K562 (cell line): ENCODE measurements at regions not wholly inside any gene's neighbourhood (a gene's known extent, or its start where the extent isn't known, plus 50 kb on each side); places are given as distances from the start of the nearest gene placed in this dataset.

Source experiments
- ATAC-seq: fragments of 200-7000 bp; cut with Tn5 transposase; 3 replicates; pipeline ENCODE4 v1.9.1; 2020; ENCODE audit warnings: moderate library complexity
- BruUV-seq: library from RNA; stranded (reverse); fragments of 400-500 nt; replicated peaks from 2 replicates; lab custom pipeline; 2021; lab: Mats Ljungman, UMichigan
- CTCF ChIA-PET: fragments of 300-600 bp; formaldehyde crosslinking; extraction: SDS; loops from one replicate; lab custom pipeline; 2021; ENCODE audit warnings: low intra/inter-chr PET ratio; lab: Yijun Ruan, JAX
- POLR2A ChIA-PET: fragments of 300-600, 350-650 bp; sonication (Branson Sonifier 250); formaldehyde crosslinking; extraction: SDS; loops from one replicate; lab custom pipeline; 2021; ENCODE audit warnings: antibody characterized with exemption, inconsistent platforms; lab: Yijun Ruan, JAX
- DNase-seq, 4 experiments: peaks; one replicate each; pipeline versions ENCODE4 v3.0.0 to v3.0.0-alpha.2; 2011 to 2018; ENCODE audit warnings: low spot score in 3 of 4, mixed read lengths in 3 of 4; ENCODE audit errors: extremely low read depth in 1 of 4
- FAIRE-seq: peaks from 2 replicates; lab custom pipeline; 2011; peaks lifted over from hg19 to GRCh38; lab: Jason Lieb, UNC
- H2AFZ ChIP-seq: 2 replicates; pipeline ENCODE4 v1.6.0; 2011; ENCODE audit warnings: low read depth, low read length, control low read depth, inconsistent platforms
- H3K27ac ChIP-seq: fragments of 200-600 bp; 3 replicates; pipeline ENCODE4 v1.8.0; 2011; ENCODE audit warnings: low read depth, mild to moderate bottlenecking, control low read depth, inconsistent platforms, low read length, moderate library complexity, mixed read lengths; ENCODE audit errors: extremely low read depth
- H3K27me3 ChIP-seq, 2 experiments: fragments of 300-600 bp in 1 of 2; 2 replicates in 1 of 2; 3 replicates in 1 of 2; pipeline versions ENCODE4 v1.6.0 to v1.8.0; 2011; ENCODE audit warnings: inconsistent platforms in 2 of 2, low read length in 2 of 2, mild to moderate bottlenecking in 1 of 2, mixed read lengths in 1 of 2, moderate library complexity in 1 of 2; ENCODE audit not compliant: control insufficient read depth in 2 of 2, insufficient read depth in 2 of 2
- H3K36me3 ChIP-seq: fragments of 300-600 bp; 3 replicates; pipeline ENCODE4 v1.8.0; 2011; ENCODE audit warnings: mild to moderate bottlenecking, low read length, inconsistent platforms; ENCODE audit not compliant: control insufficient read depth, insufficient read depth
- H3K4me1 ChIP-seq, 2 experiments: fragments of 200-600 bp in 1 of 2; replicated peaks in 1 of 2; 2 replicates in 1 of 2; 3 replicates in 1 of 2; pipeline versions ENCODE4 v1.5.1 to v1.8.0; 2011; ENCODE audit warnings: inconsistent platforms in 2 of 2, low read length in 2 of 2, mild to moderate bottlenecking in 1 of 2, mixed read lengths in 1 of 2, moderate library complexity in 1 of 2; ENCODE audit not compliant: control insufficient read depth in 2 of 2, insufficient read depth in 2 of 2
- H3K4me2 ChIP-seq: 2 replicates; pipeline ENCODE4 v1.6.1; 2011; ENCODE audit warnings: low read length, control low read depth, inconsistent platforms, mixed read lengths; ENCODE audit not compliant: insufficient read depth
- H3K4me3 ChIP-seq: fragments of 200-600 bp; sonication (generic), shearing (Covaris generic); 2 replicates; pipeline ENCODE4 v1.5.1; 2016; ENCODE audit warnings: control low read depth, inconsistent platforms
- H3K79me2 ChIP-seq: fragments of 200-600 bp; 3 replicates; pipeline ENCODE4 v1.8.0; 2011; ENCODE audit warnings: low read length, inconsistent platforms; ENCODE audit not compliant: control insufficient read depth, insufficient read depth
- H3K9ac ChIP-seq, 2 experiments: 2 replicates each; pipeline versions ENCODE4 v1.6.0 to v1.6.1; 2011; ENCODE audit warnings: low read depth in 2 of 2, low read length in 2 of 2, control low read depth in 1 of 2, inconsistent platforms in 1 of 2, mild to moderate bottlenecking in 1 of 2, mixed read lengths in 1 of 2; ENCODE audit not compliant: insufficient read depth in 1 of 2
- H3K9me1 ChIP-seq: one replicate; pipeline ENCODE4 v1.6.0; 2011; ENCODE audit warnings: inconsistent platforms, mild to moderate bottlenecking, low read length, moderate library complexity; ENCODE audit not compliant: control insufficient read depth, insufficient read depth
- H3K9me3 ChIP-seq: replicated peaks from 2 replicates; pipeline ENCODE4 v1.5.1; 2011; ENCODE audit warnings: low read depth, low read length, inconsistent platforms; ENCODE audit not compliant: control insufficient read depth, insufficient read depth
- H4K20me1 ChIP-seq: replicated peaks from 2 replicates; pipeline ENCODE4 v1.6.1; 2011; ENCODE audit warnings: low read length, inconsistent platforms, mixed read lengths; ENCODE audit not compliant: control insufficient read depth, insufficient read depth
- DEAF1 ChIP-seq: fragments of 450-650 bp; formaldehyde crosslinking; IDR thresholded peaks from 2 replicates; pipeline ENCODE4 v1.4.0; 2020; ENCODE audit warnings: mild to moderate bottlenecking, moderate library complexity
- GATAD2B ChIP-seq: fragments of 450-650 bp; IDR thresholded peaks from 2 replicates; pipeline ENCODE4 v1.6.1; 2017; ENCODE audit warnings: mild to moderate bottlenecking, borderline replicate concordance
- HMGXB4 ChIP-seq: sonication (generic); formaldehyde crosslinking; IDR thresholded peaks from 2 replicates; pipeline ENCODE4 v1.8.1; 2023; ENCODE audit warnings: mild to moderate bottlenecking, missing genetic modification reagents
- KLF10 ChIP-seq: fragments of 250-450 bp; sonication (Bioruptor Pico); IDR thresholded peaks from 2 replicates; pipeline ENCODE4 v1.6.1; 2021; ENCODE audit warnings: matching md5 sums
- MAFG ChIP-seq: fragments of 450-650 bp; conservative IDR thresholded peaks from 2 replicates; pipeline ENCODE4 v1.6.1; 2016; ENCODE audit warnings: missing genetic modification characterization, missing compliant biosample characterization
- PRDM10 ChIP-seq: fragments of 450-650 bp; IDR thresholded peaks from 2 replicates; pipeline ENCODE4 v1.6.1; 2018; ENCODE audit not compliant: partially characterized antibody
- RFX1 ChIP-seq: fragments of 450-650 bp; IDR thresholded peaks from 2 replicates; pipeline ENCODE4 v1.6.1; 2016; ENCODE audit warnings: mild to moderate bottlenecking, moderate library complexity
- RFX7 ChIP-seq: fragments of 250-450 bp; sonication (Bioruptor Pico); IDR thresholded peaks from 2 replicates; pipeline ENCODE4 v1.5.1; 2021; ENCODE audit warnings: mild to moderate bottlenecking
- SRSF7 ChIP-seq: fragments of 200-400 bp; formaldehyde crosslinking; optimal IDR thresholded peaks from 2 replicates; pipeline ENCODE3; 2017; ENCODE audit warnings: mild to moderate bottlenecking, low read depth, low read length
- TFAP4 ChIP-seq: sonication (generic); formaldehyde crosslinking; IDR thresholded peaks from 2 replicates; pipeline ENCODE4 v1.8.0; 2022; ENCODE audit warnings: missing genetic modification reagents, mild to moderate bottlenecking, moderate library complexity, borderline replicate concordance
- ZNF586 ChIP-seq: fragments of 450-650 bp; formaldehyde crosslinking; conservative IDR thresholded peaks from 2 replicates; pipeline ENCODE4 v1.4.0; 2020; ENCODE audit warnings: mild to moderate bottlenecking, moderate library complexity
- WGBS: fragments of 100-300 bp; shearing (Covaris generic); methylation state at CpG from one replicate; pipeline ENCODE4 v1.1.6; 2016; ENCODE audit warnings: low coverage, mixed read lengths; ENCODE audit not compliant: insufficient coverage; ENCODE audit errors: missing lambda C conversion rate; 5-methylcytosine and 5-hydroxymethylcytosine counted together
- in situ Hi-C: fragments of 300-500 bp; cut with MboI; formaldehyde crosslinking; loops from 4 replicates; pipeline ENCODE4 v1.15.0; 2018; ENCODE audit warnings: inconsistent platforms, mixed read lengths
- intact Hi-C: fragments of 100-400 bp; cut with micrococcal nuclease; formaldehyde crosslinking; loops from 2 replicates; pipeline ENCODE4 v1.14.2; 2022
- TF ChIP-seq, protein P1 (sequence below): fragments of 250-450 bp; sonication (Bioruptor Pico); IDR thresholded peaks from 2 replicates; pipeline ENCODE4 v1.6.1; 2021; ENCODE audit warnings: mild to moderate bottlenecking

- TF ChIP-seq, protein P1, sequence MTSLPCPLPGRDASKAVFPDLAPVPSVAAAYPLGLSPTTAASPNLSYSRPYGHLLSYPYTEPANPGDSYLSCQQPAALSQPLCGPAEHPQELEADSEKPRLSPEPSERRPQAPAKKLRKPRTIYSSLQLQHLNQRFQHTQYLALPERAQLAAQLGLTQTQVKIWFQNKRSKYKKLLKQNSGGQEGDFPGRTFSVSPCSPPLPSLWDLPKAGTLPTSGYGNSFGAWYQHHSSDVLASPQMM = no peak
- TF ChIP-seq GATAD2B (no peak), RFX7 (CRISPR knock-in tag) (no peak), ZNF586 (CRISPR knock-in tag) (no peak), SRSF7 (no peak), KLF10 (CRISPR knock-in tag) (no peak), MAFG (tag) (no peak)
These were observed 897.0 kb downstream of the SLITRK6 start (continued) for GRCh38 chr13:84902243-84902642.

DNA sequence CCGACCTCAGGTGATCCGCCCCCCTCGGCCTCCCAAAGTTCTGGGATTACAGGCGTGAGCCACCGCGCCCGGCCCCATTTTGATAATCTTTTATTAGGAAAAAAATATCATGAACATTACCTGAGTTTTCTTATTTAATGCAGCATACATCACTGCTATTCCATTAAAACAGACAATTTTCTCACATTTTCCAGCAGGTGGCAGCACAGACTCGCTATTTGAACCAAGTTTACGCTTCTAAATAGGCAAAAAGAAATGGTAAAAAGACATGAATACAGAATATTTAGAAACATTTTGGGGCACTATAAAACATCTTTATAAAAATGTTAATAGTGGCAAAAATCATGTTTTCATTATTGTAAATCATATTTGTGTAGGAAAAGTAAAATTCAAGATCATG lies 903.1 kb downstream of the SLITRK6 start:
- Histone ChIP-seq H3K4me1 (no peaks in the 10 kb centered on the region), H4K20me1 (no peaks in the 10 kb centered on the region), H3K79me2 (no peaks in the 10 kb centered on the region), H3K9me1 (no peaks in the 10 kb centered on the region), H3K27ac (no peak overlapping the region), H3K27me3 (no peaks in the 10 kb centered on the region), H3K9ac (no peak overlapping the region), H3K4me2 (no peak overlapping the region), H3K4me3 (no peak overlapping the region), H3K36me3 (no peaks in the 10 kb centered on the region), H3K9me3 (no peaks in the 10 kb centered on the region), H2AFZ (no peak overlapping the region)
- in situ Hi-C loops (no loop called here), intact Hi-C loops (loop anchor here (1.0 kb wide), 1 partner anchor 910 kb away; no protein-coding TSS in a partner anchor)
- FAIRE-seq (peak; percentile 49), DNase-seq (peak; percentile 3 to 55 (median 5)), ATAC-seq (no peak)
- ChIA-PET POLR2A (no interaction called here), CTCF (no interaction called here)
- no TSS peak for BruUV-seq
- 0% methylated on average over 9 of the region's 9 CpGs for WGBS
- TF ChIP-seq TFAP4 (no peak), RFX1 (no peak), HMGXB4 (CRISPR knock-in tag) (no peak), DEAF1 (CRISPR knock-in tag) (0 out of 2 replicates have a peak, but pooled peaks have one; percentile 27), PRDM10 (no peak)
